Breast epithelium (tissue), 3 donors: ENCODE measurements at regions not wholly inside any gene's neighbourhood (a gene's known extent, or its start where the extent isn't known, plus 50 kb on each side); places are given as distances from the start of the nearest gene placed in this dataset.

Experiments used
- POLR2A ChIP-seq: fragments of 450-650 bp; IDR thresholded peaks from one replicate; pipeline ENCODE4 v1.6.1; 2016; ENCODE audit warnings: antibody characterized with exemption, mild to moderate bottlenecking, moderate library complexity
- TF ChIP-seq, protein P1 (sequence below), 3 donors: fragments of 450-650 bp; IDR thresholded peaks; one replicate each; pipeline ENCODE4 v1.5.1; 2016 to 2017; ENCODE audit warnings: antibody characterized with exemption in 3 of 3, mild to moderate bottlenecking in 3 of 3, moderate library complexity in 3 of 3

DNA sequence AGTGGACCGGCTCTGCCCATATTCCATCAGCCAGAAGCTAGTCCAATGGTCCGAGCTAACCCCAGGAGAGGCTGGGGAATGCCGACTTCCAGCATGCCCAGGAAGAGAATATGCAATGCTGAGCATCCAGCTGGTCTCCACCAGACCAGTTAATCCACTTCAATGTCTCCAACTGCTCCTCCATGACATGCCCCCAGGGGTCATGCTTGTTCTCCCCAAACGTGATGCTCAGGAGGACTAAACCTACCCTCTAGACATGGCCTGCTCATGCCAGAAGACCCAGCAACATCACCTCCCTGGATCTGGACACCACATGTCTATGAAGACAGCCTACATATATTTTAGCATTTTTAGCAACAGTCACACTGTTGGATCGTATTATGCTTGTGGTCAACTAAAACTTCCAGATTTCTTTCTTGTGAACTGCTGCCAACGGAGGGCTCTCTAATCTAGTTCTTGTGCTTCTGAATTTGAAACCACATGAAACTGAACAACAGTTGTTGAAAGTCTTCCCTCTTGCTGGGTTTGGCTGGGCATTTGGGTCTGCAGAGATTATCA lies 245.1 kb downstream of the SOX9 start:
- TF ChIP-seq, protein P1, sequence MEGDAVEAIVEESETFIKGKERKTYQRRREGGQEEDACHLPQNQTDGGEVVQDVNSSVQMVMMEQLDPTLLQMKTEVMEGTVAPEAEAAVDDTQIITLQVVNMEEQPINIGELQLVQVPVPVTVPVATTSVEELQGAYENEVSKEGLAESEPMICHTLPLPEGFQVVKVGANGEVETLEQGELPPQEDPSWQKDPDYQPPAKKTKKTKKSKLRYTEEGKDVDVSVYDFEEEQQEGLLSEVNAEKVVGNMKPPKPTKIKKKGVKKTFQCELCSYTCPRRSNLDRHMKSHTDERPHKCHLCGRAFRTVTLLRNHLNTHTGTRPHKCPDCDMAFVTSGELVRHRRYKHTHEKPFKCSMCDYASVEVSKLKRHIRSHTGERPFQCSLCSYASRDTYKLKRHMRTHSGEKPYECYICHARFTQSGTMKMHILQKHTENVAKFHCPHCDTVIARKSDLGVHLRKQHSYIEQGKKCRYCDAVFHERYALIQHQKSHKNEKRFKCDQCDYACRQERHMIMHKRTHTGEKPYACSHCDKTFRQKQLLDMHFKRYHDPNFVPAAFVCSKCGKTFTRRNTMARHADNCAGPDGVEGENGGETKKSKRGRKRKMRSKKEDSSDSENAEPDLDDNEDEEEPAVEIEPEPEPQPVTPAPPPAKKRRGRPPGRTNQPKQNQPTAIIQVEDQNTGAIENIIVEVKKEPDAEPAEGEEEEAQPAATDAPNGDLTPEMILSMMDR (IDR thresholded peaks at IDR 0.05), result no peak
- no peak for TF ChIP-seq POLR2A
